HK-2 (cell line): ENCODE measurements at regions not wholly inside any gene's neighbourhood (a gene's known extent, or its start where the extent isn't known, plus 50 kb on each side); places are given as distances from the start of the nearest gene placed in this dataset.

Experiments
- DNase-seq: peaks from one replicate; pipeline ENCODE4 v3.0.0-alpha.2; 2018; ENCODE audit not compliant: unreplicated experiment

- DNase-seq, result no peak
Observed at GRCh38 chr15:96672629-96673028, 342.1 kb downstream of the NR2F2 start.

- DNase-seq, result no peak
Observed at GRCh38 chr15:96678386-96678785, 347.9 kb downstream of the NR2F2 start.

GRCh38 chr15:96687388-96688107 is 357.0 kb downstream of the NR2F2 start:
- no peak for DNase-seq

GRCh38 chr15:96690733-96691132 is 360.2 kb downstream of the NR2F2 start:
- DNase-seq, result no peak

GRCh38 chr15:96692826-96693225 is 362.3 kb downstream of the NR2F2 start:
- no peak for DNase-seq

- DNase-seq, result no peak
Observed at GRCh38 chr15:96693515-96693914, 363.0 kb downstream of the NR2F2 start.

- DNase-seq, result no peak
Observed at GRCh38 chr15:96693990-96694517, 363.6 kb downstream of the NR2F2 start.

GRCh38 chr15:96695426-96695825 is 364.9 kb downstream of the NR2F2 start:
- DNase-seq, result no peak

GRCh38 chr15:96699871-96700401 is 369.4 kb downstream of the NR2F2 start:
- DNase-seq, result no peak

GRCh38 chr15:96700555-96700954 is 370.1 kb downstream of the NR2F2 start:
- DNase-seq, result no peak

- DNase-seq, result no peak
Observed at GRCh38 chr15:96701443-96701842, 370.9 kb downstream of the NR2F2 start.

GRCh38 chr15:96701877-96702276 is 371.4 kb downstream of the NR2F2 start:
- DNase-seq, result no peak

GRCh38 chr15:96702589-96702988 is 372.1 kb downstream of the NR2F2 start:
- no peak for DNase-seq

- DNase-seq, result no peak
Observed at GRCh38 chr15:96703091-96703490, 372.6 kb downstream of the NR2F2 start.

GRCh38 chr15:96703794-96704550 is 373.5 kb downstream of the NR2F2 start:
- no peak for DNase-seq

- DNase-seq, result no peak
Observed at GRCh38 chr15:96716075-96716474, 385.6 kb downstream of the NR2F2 start.

GRCh38 chr15:96716478-96716877 is 386.0 kb downstream of the NR2F2 start:
- no peak for DNase-seq

- DNase-seq, result no peak
Observed at GRCh38 chr15:96720251-96720650, 389.8 kb downstream of the NR2F2 start.

- no peak for DNase-seq
Observed at GRCh38 chr15:96720656-96721055, 390.2 kb downstream of the NR2F2 start.

- no peak for DNase-seq
Observed at GRCh38 chr15:96728591-96728990, 398.1 kb downstream of the NR2F2 start.

- no peak for DNase-seq
Observed at GRCh38 chr15:96732704-96733103, 402.2 kb downstream of the NR2F2 start.

GRCh38 chr15:96733721-96734120 is 403.2 kb downstream of the NR2F2 start:
- no peak for DNase-seq
